A673 (cell line): ENCODE measurements at regions not wholly inside any gene's neighbourhood (a gene's known extent, or its start where the extent isn't known, plus 50 kb on each side); places are given as distances from the start of the nearest gene placed in this dataset.
"Not testable (repeated sequence)": the region's sequence is repeated elsewhere in the genome, so short reads cannot be mapped to it uniquely, and the experiment has no call there.

Experiments
- CTCF ChIP-seq: fragments of 300-800, 200-600 bp; sonication (generic); conservative IDR thresholded peaks from 2 replicates; pipeline ENCODE4 v1.5.1; 2017; ENCODE audit warnings: low read depth, mild to moderate bottlenecking, antibody characterized with exemption, low read length, moderate library complexity, mixed read lengths
- EZH2 ChIP-seq: fragments of 200-600 bp; sonication (generic); IDR thresholded peaks from 2 replicates; pipeline ENCODE4 v1.6.1; 2017; ENCODE audit warnings: borderline replicate concordance, low read depth, mild to moderate bottlenecking, mixed read lengths, antibody characterized with exemption, low read length; ENCODE audit not compliant: poor library complexity, severe bottlenecking

- TF ChIP-seq CTCF, EZH2: not testable (repeated sequence)
Measured at GRCh38 chr12:102313116-102313971, 115.7 kb upstream of the PMCH start.
